Tibial artery (tissue), 4 donors: ENCODE measurements at regions not wholly inside any gene's neighbourhood (a gene's known extent, or its start where the extent isn't known, plus 50 kb on each side); places are given as distances from the start of the nearest gene placed in this dataset.

Source experiments
- DNase-seq, 2 donors: peaks; one replicate each; pipeline ENCODE4 v3.0.0-alpha.2; 2019
- H3K27ac ChIP-seq, 2 donors: fragments of 200-600 bp; sonication (generic) in 1 of 2; 1 replicate in 1 of 2; 2 replicates in 1 of 2; pipeline ENCODE4 v1.5.1; 2018 to 2019; ENCODE audit warnings: mild to moderate bottlenecking in 1 of 2
- H3K27me3 ChIP-seq, 2 donors: fragments of 200-600 bp; sonication (generic) in 1 of 2; one replicate each; pipeline versions ENCODE4 v1.5.1 to v1.6.0; 2016 to 2019
- H3K36me3 ChIP-seq, 3 donors: fragments of 200-600 bp; sonication (generic) in 2 of 3; one replicate each; pipeline ENCODE4 v1.5.1; 2016 to 2019; ENCODE audit warnings: mild to moderate bottlenecking in 2 of 3
- H3K4me1 ChIP-seq, 4 donors: fragments of 200-600 bp; sonication (generic) in 2 of 4; 1 replicate in 3 of 4; 2 replicates in 1 of 4; pipeline ENCODE4 v1.5.1; 2016 to 2019
- H3K4me3 ChIP-seq, 2 donors: fragments of 200-600 bp; sonication (generic) in 1 of 2; 1 replicate in 1 of 2; 2 replicates in 1 of 2; pipeline ENCODE4 v1.5.1; 2018 to 2019; ENCODE audit warnings: mild to moderate bottlenecking in 2 of 2
- H3K9me3 ChIP-seq, 3 donors: fragments of 200-600 bp; sonication (generic) in 1 of 3; one replicate each; pipeline ENCODE4 v1.5.1; 2016 to 2019
- CTCF ChIP-seq, 2 experiments: fragments of 200-600 bp in 1 of 2; fragments of 450-650 bp in 1 of 2; IDR thresholded peaks; one replicate each; pipeline ENCODE4 v1.5.1; 2017 to 2019; ENCODE audit warnings: antibody characterized with exemption in 2 of 2, mild to moderate bottlenecking in 1 of 2, moderate library complexity in 1 of 2
- intact Hi-C: fragments of 100-400 bp; cut with DNase I; formaldehyde crosslinking; loops from one replicate; pipeline ENCODE4 v1.15.0; 2023; ENCODE audit warnings: low total_unique reads

- intact Hi-C loops, result no loop called here
- no peaks in the 10 kb centered on the region for H3K4me1 ChIP-seq
- H3K36me3 ChIP-seq, result no peaks in the 10 kb centered on the region
- no peak overlapping the region for H3K27ac ChIP-seq
- H3K27me3 ChIP-seq, result no peaks in the 10 kb centered on the region
- no peaks in the 10 kb centered on the region for H3K9me3 ChIP-seq
- TF ChIP-seq CTCF (IDR thresholded peaks at IDR 0.05), result no peak
- no peak overlapping the region for H3K4me3 ChIP-seq
- DNase-seq, result no peak
These were observed 346.6 kb downstream of the COG6 start for GRCh38 chr13:40002016-40002415.

GRCh38 chr13:40013554-40013953, 358.1 kb downstream of the COG6 start:
- no peak for DNase-seq
- Histone ChIP-seq H3K9me3 (no peaks in the 10 kb centered on the region), H3K27me3 (no peaks in the 10 kb centered on the region), H3K4me3 (no peak overlapping the region), H3K27ac (no peak overlapping the region), H3K4me1 (no peaks in the 10 kb centered on the region), H3K36me3 (no peaks in the 10 kb centered on the region)
- no peak for TF ChIP-seq CTCF (IDR thresholded peaks at IDR 0.05)
- intact Hi-C loops, result no loop called here

- no peak overlapping the region for H3K27ac ChIP-seq
- no peak overlapping the region for H3K4me3 ChIP-seq
- intact Hi-C loops, result no loop called here
- H3K4me1 ChIP-seq, result no peaks in the 10 kb centered on the region
- H3K36me3 ChIP-seq, result no peaks in the 10 kb centered on the region
- no peak for DNase-seq
- TF ChIP-seq CTCF (IDR thresholded peaks at IDR 0.05), result no peak
- H3K27me3 ChIP-seq, result no peaks in the 10 kb centered on the region
- no peaks in the 10 kb centered on the region for H3K9me3 ChIP-seq
These were observed 361.6 kb downstream of the COG6 start for GRCh38 chr13:40016953-40017660.

GRCh38 chr13:40017662-40018262, 362.3 kb downstream of the COG6 start:
- Histone ChIP-seq H3K36me3 (no peaks in the 10 kb centered on the region), H3K27ac (no peak overlapping the region), H3K9me3 (no peaks in the 10 kb centered on the region), H3K4me1 (no peaks in the 10 kb centered on the region), H3K27me3 (no peaks in the 10 kb centered on the region), H3K4me3 (no peak overlapping the region)
- no peak for TF ChIP-seq CTCF (IDR thresholded peaks at IDR 0.05)
- no peak for DNase-seq
- intact Hi-C loops, result no loop called here

- no peak for DNase-seq
- no peaks in the 10 kb centered on the region for H3K4me1 ChIP-seq
- H3K9me3 ChIP-seq, result no peaks in the 10 kb centered on the region
- H3K27me3 ChIP-seq, result no peaks in the 10 kb centered on the region
- TF ChIP-seq CTCF (IDR thresholded peaks at IDR 0.05), result no peak
- no peak overlapping the region for H3K27ac ChIP-seq
- no peaks in the 10 kb centered on the region for H3K36me3 ChIP-seq
- intact Hi-C loops, result no loop called here
- no peak overlapping the region for H3K4me3 ChIP-seq
These were observed 368.2 kb downstream of the COG6 start for GRCh38 chr13:40023595-40024203.
